ENCODE measurements at regions not wholly inside any gene's neighbourhood (a gene's known extent, or its start where the extent isn't known, plus 50 kb on each side); places are given as distances from the start of the nearest gene placed in this dataset.
"Not testable (repeated sequence)": the region's sequence is repeated elsewhere in the genome, so short reads cannot be mapped to it uniquely, and the experiment has no call there.

DNA sequence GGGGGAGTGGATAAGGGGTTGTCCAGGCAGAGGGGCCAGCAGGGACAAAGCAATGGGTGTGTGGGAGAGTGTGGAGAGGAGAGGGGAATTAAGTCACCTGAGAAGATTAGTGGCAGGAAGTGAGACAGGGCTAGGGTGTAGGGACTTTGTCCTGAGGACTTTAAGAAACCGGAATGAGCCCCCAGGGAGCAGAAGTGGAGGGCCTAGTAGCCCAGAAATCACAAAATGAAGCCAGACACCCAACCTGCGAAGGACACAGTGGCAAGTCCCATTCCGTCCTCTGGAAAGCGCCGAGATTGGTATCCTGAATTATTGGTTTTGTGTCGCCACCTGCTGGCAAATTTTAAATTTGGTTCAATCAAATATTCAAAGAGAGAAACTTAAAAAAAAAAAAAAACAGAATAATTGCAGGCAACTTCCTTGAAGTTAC is 78.0 kb upstream of the SLC25A36 start:
- peak in 21 of 51 donors; percentile 0 to 43 (median 5) for DNase-seq

DNA sequence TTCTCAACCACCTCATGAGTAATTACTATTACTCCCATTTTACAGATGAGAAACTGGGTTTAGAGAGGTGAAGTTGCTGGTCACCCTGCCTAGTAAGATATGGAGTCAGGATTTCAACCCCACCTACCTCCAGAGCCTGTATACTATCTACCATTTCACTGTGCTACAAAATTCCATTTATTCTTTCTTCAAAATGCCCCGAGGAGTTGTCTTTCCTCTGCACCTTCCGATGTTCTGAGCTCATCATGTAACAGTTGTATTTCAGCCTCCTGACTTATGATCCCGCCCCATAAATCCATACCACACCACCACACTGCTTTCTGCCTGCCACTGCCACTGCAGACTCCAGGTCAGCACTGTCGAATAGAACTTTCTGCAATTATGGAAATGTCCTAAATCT is 71.3 kb upstream of the SLC25A36 start:
- DNase-seq = no peak

DNA sequence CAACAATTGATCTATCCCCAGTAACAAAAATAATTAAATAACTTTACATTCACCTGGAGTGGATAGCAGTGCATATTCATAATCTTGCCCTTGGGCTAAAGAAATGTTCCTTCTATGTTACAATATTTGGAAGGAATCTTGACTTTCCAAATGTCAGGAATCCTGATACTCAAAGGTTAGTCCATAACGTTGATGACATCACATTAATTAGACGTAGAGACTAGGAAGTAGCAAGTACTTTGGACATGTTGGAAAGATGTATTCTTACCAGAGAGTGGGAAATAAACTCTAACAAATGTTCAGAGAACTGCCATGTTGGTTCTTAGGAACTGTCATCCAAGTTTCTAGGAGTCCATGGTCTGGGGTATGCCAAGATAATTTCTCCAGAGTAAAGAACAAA is 70.6 kb upstream of the SLC25A36 start:
- DNase-seq = no peak

DNA sequence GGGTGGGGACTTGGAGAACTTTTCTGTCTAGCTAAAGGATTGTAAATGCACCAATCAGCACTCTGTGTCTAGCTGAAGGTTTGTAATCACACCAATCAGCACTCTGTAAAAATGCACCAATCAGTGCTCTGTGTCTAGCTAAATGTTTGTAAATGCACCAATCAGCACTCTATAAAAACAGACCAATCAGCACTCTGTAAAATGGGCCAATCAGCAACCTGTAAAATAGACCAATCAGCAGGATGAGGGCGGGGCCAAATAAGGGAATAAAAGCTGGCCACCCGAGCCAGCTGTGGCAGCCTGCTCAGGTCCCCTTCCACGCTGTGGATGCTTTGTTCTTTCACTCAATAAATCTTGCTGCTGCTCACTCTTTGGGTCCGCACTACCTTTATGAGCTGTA is 69.5 kb upstream of the SLC25A36 start:
- DNase-seq = not testable (repeated sequence)

DNA sequence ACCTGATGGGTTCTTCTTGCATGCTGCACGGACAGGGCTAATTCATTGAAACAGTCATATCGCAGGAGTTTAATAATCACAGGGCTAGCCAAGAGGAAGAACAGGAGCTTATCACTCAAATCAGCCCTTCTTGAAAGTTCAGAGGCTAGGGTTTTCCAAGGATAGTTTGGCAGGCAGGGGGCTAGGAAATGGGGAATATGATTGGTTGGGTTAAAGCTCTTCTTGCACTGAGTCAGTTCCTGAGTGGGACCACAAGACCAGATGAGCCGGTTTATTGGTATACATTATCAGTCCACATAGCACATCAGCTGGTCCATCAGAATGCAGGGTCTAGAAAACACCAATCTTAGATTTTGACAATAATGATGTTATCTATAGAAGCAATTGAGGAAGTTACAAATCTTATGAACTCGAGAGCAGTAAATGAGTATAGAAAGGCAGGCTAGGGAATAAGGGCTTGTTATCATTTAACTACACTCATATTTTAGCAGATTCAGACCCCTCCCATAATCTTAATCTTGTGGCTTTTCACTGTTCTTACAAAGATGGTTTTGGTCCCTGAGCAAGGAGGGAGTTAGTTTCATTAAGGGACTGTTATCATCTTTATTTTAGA is 58.1 kb upstream of the SLC25A36 start:
- no peak for DNase-seq

DNA sequence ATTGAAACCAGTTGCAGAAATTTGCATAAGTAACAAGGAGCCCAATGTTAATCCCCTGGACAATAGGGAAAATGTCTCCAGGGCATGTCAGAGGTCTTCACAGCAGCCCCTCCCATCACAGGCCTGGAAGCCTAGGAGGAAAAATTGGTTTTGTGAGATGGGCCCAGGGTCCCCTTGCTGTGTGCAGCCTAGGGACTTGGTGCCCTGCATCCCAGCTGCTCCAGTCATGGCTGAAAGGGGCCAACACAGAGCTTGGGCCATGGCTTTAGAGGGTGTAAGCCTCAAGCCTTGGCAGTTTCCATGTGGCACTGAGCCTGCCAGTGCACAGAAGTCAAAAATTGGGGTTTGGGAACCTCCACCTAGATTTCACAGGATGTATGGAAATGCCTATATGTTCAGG is 55.9 kb upstream of the SLC25A36 start:
- DNase-seq = not testable (repeated sequence)
